GM12878 (cell line): ENCODE measurements at regions not wholly inside any gene's neighbourhood (a gene's known extent, or its start where the extent isn't known, plus 50 kb on each side); places are given as distances from the start of the nearest gene placed in this dataset.

ENCODE experiments used
- ATF3 ChIP-seq: IDR thresholded peaks from 2 replicates; pipeline ENCODE4 v1.6.1; 2011; ENCODE audit warnings: low read depth, mild to moderate bottlenecking, low read length, moderate library complexity, borderline replicate concordance; ENCODE audit errors: extremely low read depth
- CTCF ChIP-seq, 3 experiments: IDR thresholded peaks in 2 of 3; conservative IDR thresholded peaks in 1 of 3; 2 replicates each; pipeline ENCODE4 v1.5.1; 2011; ENCODE audit warnings: low read depth in 3 of 3, low read length in 3 of 3, mild to moderate bottlenecking in 3 of 3, control low read depth in 2 of 3, moderate library complexity in 2 of 3, inconsistent platforms in 1 of 3, mixed read lengths in 1 of 3; ENCODE audit not compliant: control insufficient read depth in 2 of 3, insufficient read depth in 1 of 3; ENCODE audit errors: extremely low read depth in 1 of 3
- EZH2 ChIP-seq: IDR thresholded peaks from 2 replicates; pipeline ENCODE4 v1.6.1; 2012; ENCODE audit warnings: low read depth, mild to moderate bottlenecking, control low read depth, inconsistent platforms, low read length, borderline replicate concordance; ENCODE audit not compliant: control insufficient read depth
- FOXM1 ChIP-seq: IDR thresholded peaks from 2 replicates; pipeline ENCODE4 v1.6.1; 2012; ENCODE audit warnings: low read depth, mild to moderate bottlenecking, inconsistent platforms, low read length, moderate library complexity
- HDAC6 ChIP-seq: fragments of 200-600 bp; sonication (generic); IDR thresholded peaks from one replicate; pipeline ENCODE4 v1.8.0; 2017; ENCODE audit warnings: antibody characterized with exemption; ENCODE audit not compliant: unreplicated experiment
- MAX ChIP-seq: IDR thresholded peaks from 2 replicates; pipeline ENCODE4 v1.6.1; 2012; ENCODE audit warnings: low read depth, low read length, improper control_type of control experiment
- RELA ChIP-seq: fragments of 450-650 bp; IDR thresholded peaks from 2 replicates; pipeline ENCODE4 v1.8.0; 2014; ENCODE audit warnings: borderline replicate concordance; ENCODE audit not compliant: partially characterized antibody
- SMC3 ChIP-seq: IDR thresholded peaks from 2 replicates; pipeline ENCODE4 v1.6.1; 2011; ENCODE audit warnings: low read length, improper control_type of control experiment, borderline replicate concordance
- ZZZ3 ChIP-seq: IDR thresholded peaks from 2 replicates; pipeline ENCODE4 v1.6.1; 2011; ENCODE audit warnings: low read depth; ENCODE audit not compliant: control insufficient read depth, insufficient read length

- no peak for TF ChIP-seq CTCF (IDR thresholded peaks at IDR 0.05 in 2 of 3, conservative IDR thresholded peaks at IDR 0.05 in 1 of 3; ENCODE audit: control insufficient read depth in 2 of 3, extremely low read depth in 1 of 3, insufficient read depth in 1 of 3, low read depth in 3 of 3, low read length in 3 of 3)
- no peak for TF ChIP-seq FOXM1
- no peak for TF ChIP-seq ATF3
- no peak for TF ChIP-seq ZZZ3
- no peak for TF ChIP-seq SMC3
- TF ChIP-seq EZH2 = no peak
- no peak for TF ChIP-seq MAX
- no peak for TF ChIP-seq HDAC6
- TF ChIP-seq RELA = no peak
These were observed 66.5 kb upstream of the DIO3 start for GRCh38 chr14:101494826-101495225.
